T47D (cell line): ENCODE measurements at regions not wholly inside any gene's neighbourhood (a gene's known extent, or its start where the extent isn't known, plus 50 kb on each side); places are given as distances from the start of the nearest gene placed in this dataset.
"Not testable (repeated sequence)": the region's sequence is repeated elsewhere in the genome, so short reads cannot be mapped to it uniquely, and the experiment has no call there.

Experiments
- DNase-seq, 2 experiments: peaks; one replicate each; pipeline versions ENCODE4 v3.0.0 to v3.0.0-alpha.2; 2011 to 2012; ENCODE audit warnings: low read depth in 1 of 2, low spot score in 1 of 2
- JUND ChIP-seq: IDR thresholded peaks from 2 replicates; pipeline ENCODE4 v1.6.1; 2012; ENCODE audit warnings: low read depth
- in situ Hi-C: cut with HindIII; loops from 2 replicates; pipeline ENCODE4 v1.10.0; 2016; ENCODE audit warnings: low sequenced_read_pairs, low pct_unique_long_range_greater_than_20kb

- no peak for TF ChIP-seq JUND
- no peak for DNase-seq
- in situ Hi-C loops, result no loop called here
Observed at GRCh38 chr6:86657192-86657591, 280.1 kb upstream of the HTR1E start.

DNA sequence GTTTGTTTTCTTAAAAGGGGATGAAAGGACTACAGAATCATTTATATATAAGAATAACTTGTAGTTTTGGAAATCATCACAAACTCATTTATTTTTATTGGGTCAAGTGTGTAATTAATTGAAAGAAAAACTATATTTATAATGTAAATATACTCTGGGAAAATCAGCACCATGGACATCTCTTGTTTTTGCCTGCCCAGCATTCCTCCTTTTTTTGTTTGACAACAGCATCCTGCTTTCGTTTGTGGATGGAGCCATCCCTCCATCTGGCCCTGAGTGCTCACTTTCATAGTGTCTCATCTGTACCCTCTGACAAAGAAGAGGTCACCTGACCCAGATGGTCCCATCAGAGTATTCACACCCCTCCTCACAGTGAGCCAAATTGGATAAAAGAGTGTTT, 308.2 kb upstream of the HTR1E start:
- no peak for TF ChIP-seq JUND
- no peak for DNase-seq
- in situ Hi-C loops, result no loop called here

DNA sequence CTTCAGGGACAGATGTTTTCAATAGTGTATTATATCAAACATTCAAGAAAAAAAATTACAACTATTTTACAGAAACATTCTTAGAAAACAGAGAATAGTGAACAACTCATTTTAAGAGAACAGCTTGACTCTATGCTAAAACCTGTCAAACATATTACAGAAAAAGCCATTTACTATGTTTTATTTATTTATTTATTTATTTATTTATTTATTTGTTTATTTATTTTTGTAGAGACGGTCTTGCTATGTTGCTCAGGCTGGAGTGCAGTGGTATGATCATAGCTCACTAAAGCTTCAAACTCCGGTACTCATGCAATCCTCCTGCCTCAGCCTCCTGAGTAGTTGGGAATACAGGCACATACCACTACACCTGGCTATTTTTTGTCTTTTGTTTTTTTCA, 317.9 kb upstream of the HTR1E start:
- no peak for DNase-seq
- TF ChIP-seq JUND, result no peak

GRCh38 chr6:86615299-86615698, 322.0 kb upstream of the HTR1E start:
- no peak for TF ChIP-seq JUND
- in situ Hi-C loops, result no loop called here
- no peak for DNase-seq

More for the DNA sequence above, 317.9 kb upstream of the HTR1E start:
- in situ Hi-C loops, result no loop called here

- no peak for DNase-seq
- no peak for TF ChIP-seq JUND
- in situ Hi-C loops, result no loop called here
Observed at GRCh38 chr6:86609549-86610388, 327.6 kb upstream of the HTR1E start.

- in situ Hi-C loops, DNase-seq: not testable (repeated sequence)
Observed at GRCh38 chr6:86603364-86603763, 334.0 kb upstream of the HTR1E start.

- DNase-seq, in situ Hi-C loops: not testable (repeated sequence)
Observed at GRCh38 chr6:86602093-86602492, 335.2 kb upstream of the HTR1E start.

- DNase-seq, in situ Hi-C loops: not testable (repeated sequence)
Observed at GRCh38 chr6:86598969-86599368, 338.4 kb upstream of the HTR1E start.

GRCh38 chr6:86595641-86596040, 341.7 kb upstream of the HTR1E start:
- in situ Hi-C loops, result no loop called here
- DNase-seq, result no peak
- no peak for TF ChIP-seq JUND

DNA sequence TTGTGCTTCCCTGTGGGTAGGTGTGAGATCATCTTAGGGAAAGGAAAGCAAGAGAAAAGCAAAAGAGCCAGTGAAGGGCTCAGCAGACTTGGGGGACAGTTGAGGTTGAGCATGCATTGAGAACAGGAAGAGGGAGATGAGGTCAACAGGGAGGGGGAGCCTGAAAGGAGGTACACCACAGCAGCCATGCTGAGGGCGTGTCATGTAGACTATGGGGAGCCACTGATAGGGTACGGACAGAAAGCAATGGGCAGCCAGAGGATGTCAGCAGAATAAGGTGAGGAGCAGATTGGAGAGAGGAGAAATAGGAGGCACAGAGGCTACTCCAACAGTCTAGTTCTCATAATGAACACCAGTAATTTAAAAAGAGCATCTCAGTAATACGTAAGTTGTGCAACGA, 351.1 kb upstream of the HTR1E start:
- no peak for TF ChIP-seq JUND
- DNase-seq, result no peak
- in situ Hi-C loops, result no loop called here

DNA sequence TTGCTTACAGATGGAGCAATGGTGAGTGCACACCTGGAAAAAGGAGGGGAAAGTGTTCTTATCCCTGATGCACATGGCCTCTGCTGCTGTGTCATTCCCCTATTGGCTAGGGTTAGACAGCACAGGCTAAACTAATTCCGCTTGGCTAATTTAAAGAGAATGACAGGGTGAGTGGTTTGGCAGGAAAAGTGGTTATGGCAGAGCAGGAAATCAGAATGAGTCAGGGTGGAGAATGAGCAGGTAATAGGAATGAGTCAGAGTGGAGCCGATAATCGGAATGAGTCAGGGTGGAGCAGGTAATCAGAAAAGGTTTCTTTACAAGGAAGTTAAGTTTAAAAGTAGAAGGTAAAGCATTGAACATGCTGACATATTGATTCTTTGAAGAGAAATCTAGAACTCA, 355.5 kb upstream of the HTR1E start:
- no peak for DNase-seq
- in situ Hi-C loops, result no loop called here
- no peak for TF ChIP-seq JUND

GRCh38 chr6:86563197-86563596, 374.1 kb upstream of the HTR1E start:
- no peak for DNase-seq
- TF ChIP-seq JUND, result no peak
- in situ Hi-C loops, result no loop called here

GRCh38 chr6:86558318-86558717, 379.0 kb upstream of the HTR1E start:
- no peak for TF ChIP-seq JUND
- DNase-seq, result no peak
- in situ Hi-C loops, result no loop called here

- DNase-seq, result no peak
- TF ChIP-seq JUND, result no peak
- in situ Hi-C loops, result no loop called here
Observed at GRCh38 chr6:86537292-86537861, 400.0 kb upstream of the HTR1E start.
